ENCODE measurements at regions not wholly inside any gene's neighbourhood (a gene's known extent, or its start where the extent isn't known, plus 50 kb on each side); places are given as distances from the start of the nearest gene placed in this dataset.

DNA sequence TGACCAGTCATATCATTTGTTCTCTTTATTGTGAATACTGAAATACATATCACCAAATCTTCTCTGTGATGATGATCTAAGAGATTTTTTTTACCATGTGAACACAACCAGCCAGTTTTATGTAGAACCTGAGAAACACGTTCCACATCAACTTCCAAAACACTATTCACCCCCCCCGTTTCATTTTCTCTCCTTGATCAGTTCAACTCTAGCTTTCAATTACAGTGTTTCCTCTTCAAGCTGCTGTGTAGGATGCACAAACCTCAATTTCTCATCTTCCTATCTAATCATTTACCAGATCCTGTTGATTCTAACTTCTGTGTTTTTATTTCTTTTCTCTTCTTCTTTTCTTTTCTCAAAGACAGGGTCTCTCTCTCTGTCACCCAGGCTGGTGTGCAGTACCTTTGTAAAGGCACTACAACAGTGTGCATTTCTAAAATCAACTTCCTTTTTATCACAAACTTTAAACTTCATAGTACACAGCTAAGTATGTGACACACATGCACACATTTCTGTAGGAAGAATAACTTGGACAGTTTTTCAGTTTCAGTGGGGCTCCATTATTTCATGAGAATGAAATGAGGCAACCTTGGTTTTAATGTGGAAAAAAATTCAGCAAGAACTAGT lies 149.9 kb upstream of the FBXO33 start:
- BruUV-seq (replicated peaks), result no TSS peak
- intact Hi-C loops (cut with micrococcal nuclease), result no loop called here
- Histone ChIP-seq H3K27me3 (ENCODE audit: insufficient read depth, low read length) (no peaks in the 10 kb centered on the region), H4K20me1 (ENCODE audit: insufficient read depth) (no peaks in the 10 kb centered on the region), H3K4me2 (ENCODE audit: low read length) (no peak overlapping the region), H3K9me3 (ENCODE audit: control insufficient read depth in 1 of 2, insufficient read depth in 1 of 2, low read depth in 1 of 2, low read length in 2 of 2) (no peaks in the 10 kb centered on the region), H3K4me1 (ENCODE audit: control insufficient read depth in 1 of 2, insufficient read depth in 2 of 2, low read length in 2 of 2) (no peaks in the 10 kb centered on the region), H3K4me3 (replicated peaks in 1 of 2; ENCODE audit: low read depth in 1 of 2, low read length in 2 of 2) (no peak overlapping the region), H3K9me2 (ENCODE audit: insufficient read depth) (no peaks in the 10 kb centered on the region), H3K9ac (ENCODE audit: low read length) (no peak overlapping the region), H3K27ac (ENCODE audit: low read depth, low read length) (no peak overlapping the region), H3K79me2 (ENCODE audit: insufficient read depth, low read length) (no peaks in the 10 kb centered on the region), H2AFZ (ENCODE audit: low read depth, low read length, poor library complexity, severe bottlenecking) (no peak overlapping the region), H3K36me3 (ENCODE audit: control insufficient read depth in 1 of 2, insufficient read depth in 2 of 2, low read length in 2 of 2) (no peaks in the 10 kb centered on the region)
- DNase-seq (ENCODE audit: low read depth, low spot score) (no peak), ATAC-seq (no peak)
- TF ChIP-seq EZH2 (IDR thresholded peaks at IDR 0.05), result no peak
- TF ChIP-seq POLR2AphosphoS5 (IDR thresholded peaks at IDR 0.05; ENCODE audit: low read depth, low read length), result no peak
- no peak for TF ChIP-seq CBX3 (IDR thresholded peaks at IDR 0.05; ENCODE audit: low read depth)
- TF ChIP-seq FOSL1 (IDR thresholded peaks at IDR 0.05; ENCODE audit: low read depth), result no peak
- no peak for TF ChIP-seq RAD21 (IDR thresholded peaks at IDR 0.05; ENCODE audit: low read depth)
- TF ChIP-seq, protein P1, sequence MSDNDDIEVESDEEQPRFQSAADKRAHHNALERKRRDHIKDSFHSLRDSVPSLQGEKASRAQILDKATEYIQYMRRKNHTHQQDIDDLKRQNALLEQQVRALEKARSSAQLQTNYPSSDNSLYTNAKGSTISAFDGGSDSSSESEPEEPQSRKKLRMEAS (IDR thresholded peaks at IDR 0.05), result no peak
- TF ChIP-seq, protein P2, sequence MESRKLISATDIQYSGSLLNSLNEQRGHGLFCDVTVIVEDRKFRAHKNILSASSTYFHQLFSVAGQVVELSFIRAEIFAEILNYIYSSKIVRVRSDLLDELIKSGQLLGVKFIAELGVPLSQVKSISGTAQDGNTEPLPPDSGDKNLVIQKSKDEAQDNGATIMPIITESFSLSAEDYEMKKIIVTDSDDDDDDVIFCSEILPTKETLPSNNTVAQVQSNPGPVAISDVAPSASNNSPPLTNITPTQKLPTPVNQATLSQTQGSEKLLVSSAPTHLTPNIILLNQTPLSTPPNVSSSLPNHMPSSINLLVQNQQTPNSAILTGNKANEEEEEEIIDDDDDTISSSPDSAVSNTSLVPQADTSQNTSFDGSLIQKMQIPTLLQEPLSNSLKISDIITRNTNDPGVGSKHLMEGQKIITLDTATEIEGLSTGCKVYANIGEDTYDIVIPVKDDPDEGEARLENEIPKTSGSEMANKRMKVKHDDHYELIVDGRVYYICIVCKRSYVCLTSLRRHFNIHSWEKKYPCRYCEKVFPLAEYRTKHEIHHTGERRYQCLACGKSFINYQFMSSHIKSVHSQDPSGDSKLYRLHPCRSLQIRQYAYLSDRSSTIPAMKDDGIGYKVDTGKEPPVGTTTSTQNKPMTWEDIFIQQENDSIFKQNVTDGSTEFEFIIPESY (IDR thresholded peaks at IDR 0.05; ENCODE audit: extremely low read depth, insufficient replicate concordance, low read length), result no peak
- no peak for TF ChIP-seq POLR2A (IDR thresholded peaks at IDR 0.05; ENCODE audit: borderline replicate concordance, extremely low read depth, insufficient read depth, insufficient read length)
- TF ChIP-seq CEBPB (IDR thresholded peaks at IDR 0.05; ENCODE audit: low read depth), result no peak
- no peak for TF ChIP-seq JUND (IDR thresholded peaks at IDR 0.05)
- no peak for TF ChIP-seq EZH2phosphoT487 (IDR thresholded peaks at IDR 0.05; ENCODE audit: borderline replicate concordance)
- TF ChIP-seq, protein P3, sequence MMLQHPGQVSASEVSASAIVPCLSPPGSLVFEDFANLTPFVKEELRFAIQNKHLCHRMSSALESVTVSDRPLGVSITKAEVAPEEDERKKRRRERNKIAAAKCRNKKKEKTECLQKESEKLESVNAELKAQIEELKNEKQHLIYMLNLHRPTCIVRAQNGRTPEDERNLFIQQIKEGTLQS (IDR thresholded peaks at IDR 0.05), result no peak
- no peak for TF ChIP-seq ZFX (IDR thresholded peaks at IDR 0.05)
- ChIA-PET POLR2A (no interaction called here), RAD21 (ENCODE audit: low non-redundant PET in 1 of 2, low total read pairs in 2 of 2, uncharacterized antibody in 2 of 2, unreplicated experiment in 2 of 2) (no interaction called here), CTCF (no interaction called here)
